WERI-Rb-1 (cell line): ENCODE measurements at regions not wholly inside any gene's neighbourhood (a gene's known extent, or its start where the extent isn't known, plus 50 kb on each side); places are given as distances from the start of the nearest gene placed in this dataset.

Source experiments
- DNase-seq: peaks from one replicate; pipeline ENCODE4 v3.0.0-alpha.2; 2020
- H3K27ac ChIP-seq: fragments of 250-450 bp; sonication (Bioruptor Pico); 2 replicates; pipeline ENCODE4 v1.5.1; 2020; ENCODE audit warnings: mild to moderate bottlenecking, moderate library complexity
- H3K27me3 ChIP-seq: fragments of 250-450 bp; sonication (Bioruptor Pico); 2 replicates; pipeline ENCODE4 v1.5.1; 2021; ENCODE audit warnings: mild to moderate bottlenecking, low read depth, moderate library complexity; ENCODE audit not compliant: insufficient read depth, severe bottlenecking
- H3K36me3 ChIP-seq: fragments of 250-450 bp; sonication (Bioruptor Pico); 2 replicates; pipeline ENCODE4 v1.5.1; 2020; ENCODE audit warnings: mild to moderate bottlenecking, moderate library complexity
- H3K4me3 ChIP-seq: 2 replicates; pipeline ENCODE4 v1.5.1; 2011; ENCODE audit warnings: low read depth, mild to moderate bottlenecking, control low read depth, low read length
- H3K9me3 ChIP-seq: fragments of 250-450 bp; sonication (Bioruptor Pico); 2 replicates; pipeline ENCODE4 v1.5.1; 2021; ENCODE audit warnings: mild to moderate bottlenecking, moderate library complexity; ENCODE audit not compliant: severe bottlenecking
- TF ChIP-seq, protein P1 (sequence below): IDR thresholded peaks from 2 replicates; pipeline ENCODE4 v1.5.1; 2011; ENCODE audit warnings: low read depth, mild to moderate bottlenecking, control low read depth, inconsistent platforms, low read length

- no peaks in the 10 kb centered on the region for H3K36me3 ChIP-seq
- TF ChIP-seq, protein P1, sequence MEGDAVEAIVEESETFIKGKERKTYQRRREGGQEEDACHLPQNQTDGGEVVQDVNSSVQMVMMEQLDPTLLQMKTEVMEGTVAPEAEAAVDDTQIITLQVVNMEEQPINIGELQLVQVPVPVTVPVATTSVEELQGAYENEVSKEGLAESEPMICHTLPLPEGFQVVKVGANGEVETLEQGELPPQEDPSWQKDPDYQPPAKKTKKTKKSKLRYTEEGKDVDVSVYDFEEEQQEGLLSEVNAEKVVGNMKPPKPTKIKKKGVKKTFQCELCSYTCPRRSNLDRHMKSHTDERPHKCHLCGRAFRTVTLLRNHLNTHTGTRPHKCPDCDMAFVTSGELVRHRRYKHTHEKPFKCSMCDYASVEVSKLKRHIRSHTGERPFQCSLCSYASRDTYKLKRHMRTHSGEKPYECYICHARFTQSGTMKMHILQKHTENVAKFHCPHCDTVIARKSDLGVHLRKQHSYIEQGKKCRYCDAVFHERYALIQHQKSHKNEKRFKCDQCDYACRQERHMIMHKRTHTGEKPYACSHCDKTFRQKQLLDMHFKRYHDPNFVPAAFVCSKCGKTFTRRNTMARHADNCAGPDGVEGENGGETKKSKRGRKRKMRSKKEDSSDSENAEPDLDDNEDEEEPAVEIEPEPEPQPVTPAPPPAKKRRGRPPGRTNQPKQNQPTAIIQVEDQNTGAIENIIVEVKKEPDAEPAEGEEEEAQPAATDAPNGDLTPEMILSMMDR, result no peak
- no peak overlapping the region for H3K4me3 ChIP-seq
- no peaks in the 10 kb centered on the region for H3K27me3 ChIP-seq
- H3K27ac ChIP-seq, result no peak overlapping the region
- no peaks in the 10 kb centered on the region for H3K9me3 ChIP-seq
- no peak for DNase-seq
Observed at GRCh38 chr18:39524370-39524769, 1958.8 kb upstream of the CELF4 start.

DNA sequence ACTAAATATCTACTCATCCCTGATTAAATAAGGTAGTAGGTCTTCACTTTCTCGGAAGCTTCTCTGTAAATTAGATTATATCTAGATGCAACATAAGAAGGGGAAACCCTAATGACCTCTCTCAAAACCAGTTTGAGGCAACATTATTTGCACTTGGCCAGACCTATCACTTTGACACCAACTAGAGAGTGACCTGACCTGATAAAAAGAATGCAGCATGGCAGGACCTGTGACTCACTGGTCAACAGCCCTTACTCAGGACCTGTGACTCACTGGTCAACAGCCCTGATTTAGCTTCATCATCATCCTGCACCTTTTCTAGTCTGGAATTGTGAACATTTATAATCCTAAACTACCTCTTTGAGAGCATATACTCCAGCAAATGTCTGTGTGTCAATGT, 1957.7 kb upstream of the CELF4 start:
- no peaks in the 10 kb centered on the region for H3K36me3 ChIP-seq
- H3K27me3 ChIP-seq, result no peaks in the 10 kb centered on the region
- no peaks in the 10 kb centered on the region for H3K9me3 ChIP-seq
- no peak overlapping the region for H3K4me3 ChIP-seq
- no peak overlapping the region for H3K27ac ChIP-seq
- DNase-seq, result no peak
- TF ChIP-seq, protein P1, result no peak

- no peaks in the 10 kb centered on the region for H3K9me3 ChIP-seq
- no peaks in the 10 kb centered on the region for H3K27me3 ChIP-seq
- TF ChIP-seq, protein P1, result no peak
- H3K4me3 ChIP-seq, result no peak overlapping the region
- DNase-seq, result no peak
- no peaks in the 10 kb centered on the region for H3K36me3 ChIP-seq
- no peak overlapping the region for H3K27ac ChIP-seq
Observed at GRCh38 chr18:39521164-39521563, 1955.6 kb upstream of the CELF4 start.

GRCh38 chr18:39519741-39520140, 1954.1 kb upstream of the CELF4 start:
- Histone ChIP-seq H3K36me3 (no peaks in the 10 kb centered on the region), H3K27ac (no peak overlapping the region), H3K27me3 (no peaks in the 10 kb centered on the region), H3K9me3 (no peaks in the 10 kb centered on the region), H3K4me3 (no peak overlapping the region)
- DNase-seq, result no peak
- TF ChIP-seq, protein P1, result no peak

- Histone ChIP-seq H3K27ac (no peak overlapping the region), H3K4me3 (no peak overlapping the region), H3K27me3 (no peaks in the 10 kb centered on the region), H3K9me3 (no peaks in the 10 kb centered on the region), H3K36me3 (no peaks in the 10 kb centered on the region)
- TF ChIP-seq, protein P1, result no peak
- DNase-seq, result no peak
Observed at GRCh38 chr18:39515299-39515698, 1949.7 kb upstream of the CELF4 start.

DNA sequence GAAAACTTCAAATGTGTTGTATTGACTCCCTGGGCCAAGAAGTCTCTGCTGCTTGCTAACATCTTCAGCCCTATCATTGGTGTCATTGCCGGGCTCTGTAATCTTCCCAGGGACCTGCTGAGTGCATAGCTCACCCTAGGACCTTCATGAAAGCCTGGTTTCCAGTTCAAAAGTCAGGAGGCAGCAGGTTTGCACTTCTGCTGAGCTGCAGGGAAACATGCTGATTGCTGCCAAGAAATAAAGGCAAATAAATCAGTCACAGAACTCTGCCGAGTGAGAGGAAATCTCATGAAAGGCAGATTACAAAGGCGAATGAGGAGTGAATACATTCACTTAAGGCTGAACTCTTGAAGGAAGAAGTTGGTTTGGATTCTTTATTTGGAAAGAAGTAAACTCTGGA, 1947.6 kb upstream of the CELF4 start:
- H3K27me3 ChIP-seq, result no peaks in the 10 kb centered on the region
- no peak overlapping the region for H3K27ac ChIP-seq
- no peak for DNase-seq
- TF ChIP-seq, protein P1, result no peak
- H3K4me3 ChIP-seq, result no peak overlapping the region
- H3K36me3 ChIP-seq, result no peaks in the 10 kb centered on the region
- no peaks in the 10 kb centered on the region for H3K9me3 ChIP-seq
